Thyroid gland (tissue), 4 donors: ENCODE measurements at regions not wholly inside any gene's neighbourhood (a gene's known extent, or its start where the extent isn't known, plus 50 kb on each side); places are given as distances from the start of the nearest gene placed in this dataset.

Experiments used
- CTCF ChIP-seq, 6 experiments: fragments of 200-600 bp in 3 of 6; fragments of 450-650 bp in 3 of 6; sonication (generic) in 3 of 6; IDR thresholded peaks; one replicate each; pipeline ENCODE4 v1.5.1; 2016 to 2019; ENCODE audit warnings: antibody characterized with exemption in 6 of 6, mild to moderate bottlenecking in 2 of 6, inconsistent platforms in 1 of 6, moderate library complexity in 1 of 6
- POLR2A ChIP-seq, 2 donors: fragments of 450-650 bp; IDR thresholded peaks; one replicate each; pipeline ENCODE4 v1.6.1; 2017; ENCODE audit warnings: antibody characterized with exemption in 2 of 2, mild to moderate bottlenecking in 2 of 2, moderate library complexity in 1 of 2

GRCh38 chr1:5751833-5752745, 240.1 kb downstream of the NPHP4 start:
- TF ChIP-seq CTCF (IDR thresholded peaks at IDR 0.05) (no peak), POLR2A (IDR thresholded peaks at IDR 0.05) (no peak)
